Anterior cingulate cortex (tissue), 58 donors: ENCODE measurements at regions not wholly inside any gene's neighbourhood (a gene's known extent, or its start where the extent isn't known, plus 50 kb on each side); places are given as distances from the start of the nearest gene placed in this dataset.

Experiments
- DNase-seq, 58 donors: peaks; one replicate each; lab custom pipeline; 2025; lab: John Stamatoyannopoulos, UW

DNA sequence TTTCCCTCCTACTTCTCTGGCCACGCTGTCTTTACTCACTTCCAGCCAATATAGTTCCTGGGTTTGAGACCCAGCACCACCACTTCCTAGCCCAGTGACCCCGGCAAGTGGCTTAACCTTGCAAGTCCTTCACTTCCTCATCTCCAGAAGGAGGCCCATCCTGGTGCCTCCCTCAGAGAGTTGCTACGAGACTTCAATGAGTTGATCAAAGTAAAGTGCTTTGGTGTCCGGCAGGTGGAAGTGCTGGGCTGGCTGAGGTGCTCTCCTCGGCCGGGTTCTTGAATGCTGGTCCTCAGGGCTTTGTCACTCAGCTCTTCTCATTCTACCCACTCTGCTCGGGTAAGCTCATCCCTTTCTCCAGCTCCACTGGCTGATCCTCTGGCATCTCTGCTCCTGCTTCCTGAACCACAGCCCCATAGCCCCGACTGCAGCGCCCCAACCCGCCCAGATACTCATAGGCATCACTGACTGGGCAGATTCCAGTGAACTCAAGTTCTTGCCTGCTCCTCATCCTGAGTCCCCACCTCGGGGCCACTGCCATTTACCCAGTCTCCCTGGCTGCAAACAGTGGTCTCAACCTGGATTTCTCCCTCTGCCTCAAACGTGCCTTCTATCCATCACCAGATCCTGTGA is 75.8 kb upstream of the WNT4 start:
- no peak for DNase-seq

DNA sequence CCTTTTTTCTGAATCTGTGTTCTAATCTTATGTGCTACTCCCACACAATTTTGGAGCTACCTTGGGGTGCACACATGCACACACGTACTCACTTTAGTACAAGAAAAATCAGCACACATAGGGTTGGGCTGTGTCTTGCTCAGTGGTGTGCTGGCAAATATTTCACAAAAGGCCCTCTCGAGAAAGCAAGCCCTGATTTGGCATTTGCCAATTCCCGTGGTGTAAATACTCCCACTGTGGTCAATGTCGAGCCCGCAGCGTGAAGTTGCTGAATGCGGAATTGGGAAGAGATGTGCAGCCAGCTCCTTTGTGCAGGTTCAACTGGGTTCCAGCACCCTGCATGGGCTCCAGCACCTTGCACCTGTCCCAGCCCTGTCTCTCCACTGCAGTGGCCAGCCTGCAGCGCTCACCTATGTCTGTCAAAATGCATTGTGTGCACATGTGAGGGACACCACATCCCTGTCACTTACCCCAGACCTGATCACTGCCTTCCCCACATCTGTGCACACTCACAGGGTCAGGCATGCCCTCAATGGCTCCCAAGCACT is 78.4 kb upstream of the WNT4 start:
- no peak for DNase-seq

DNA sequence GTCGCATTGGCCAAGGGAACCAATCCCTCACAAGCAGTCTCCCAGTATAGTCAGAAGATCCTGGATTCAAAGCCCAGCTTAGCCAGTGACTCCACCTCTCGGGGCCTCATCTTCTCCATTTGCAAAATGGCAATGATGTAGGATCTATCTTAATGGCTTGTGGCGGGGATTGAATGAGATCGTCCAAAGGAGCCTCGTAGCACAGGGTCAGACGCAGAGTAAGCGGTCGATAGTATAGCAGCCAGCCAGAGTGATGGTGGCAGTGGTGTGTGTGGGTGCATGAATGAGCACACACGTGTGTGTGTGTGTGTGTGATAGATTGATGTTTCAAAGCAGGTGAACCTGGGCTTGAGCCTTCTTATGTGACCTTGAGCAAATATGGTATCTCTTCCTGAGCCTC is 79.8 kb upstream of the WNT4 start:
- no peak for DNase-seq

DNA sequence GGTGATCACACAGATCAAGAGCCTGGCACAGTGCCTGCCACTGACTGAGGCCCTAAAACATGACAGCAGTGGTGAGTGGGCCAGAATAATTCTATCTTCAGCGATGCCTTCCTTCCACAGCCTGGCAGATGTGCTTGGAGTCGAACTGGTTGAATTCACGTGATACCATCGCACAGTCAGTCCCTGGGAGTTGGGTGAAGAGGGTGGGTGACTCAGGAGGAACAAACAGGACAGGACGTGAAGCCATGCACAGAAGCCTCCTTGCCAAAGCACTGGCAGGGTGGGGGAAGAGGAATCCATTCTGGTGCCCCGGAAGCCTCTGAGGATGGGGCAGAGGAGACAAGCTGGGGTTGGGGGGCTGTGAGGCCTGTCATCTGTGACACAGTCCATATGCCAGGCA is 80.3 kb upstream of the WNT4 start:
- no peak for DNase-seq

DNA sequence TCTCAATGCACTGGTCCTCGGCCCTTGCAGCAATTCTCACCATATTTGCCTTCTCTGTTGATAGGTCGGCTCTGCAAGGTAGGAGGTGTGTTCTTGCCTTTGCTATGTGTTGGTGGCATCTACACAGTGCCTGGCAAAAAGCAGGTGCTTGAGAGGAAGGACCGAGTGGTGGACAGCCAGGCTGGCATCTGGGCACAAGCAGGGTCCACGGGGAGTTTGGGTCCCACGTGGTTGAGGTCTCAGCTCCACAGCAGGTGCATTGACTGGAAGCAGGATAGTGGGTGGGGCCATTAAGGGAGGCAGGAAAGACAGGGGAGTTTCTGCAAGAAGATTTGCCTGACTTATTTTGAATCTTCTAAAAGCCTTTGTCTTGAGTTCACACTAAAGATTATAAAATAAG is 81.2 kb upstream of the WNT4 start:
- no peak for DNase-seq

DNA sequence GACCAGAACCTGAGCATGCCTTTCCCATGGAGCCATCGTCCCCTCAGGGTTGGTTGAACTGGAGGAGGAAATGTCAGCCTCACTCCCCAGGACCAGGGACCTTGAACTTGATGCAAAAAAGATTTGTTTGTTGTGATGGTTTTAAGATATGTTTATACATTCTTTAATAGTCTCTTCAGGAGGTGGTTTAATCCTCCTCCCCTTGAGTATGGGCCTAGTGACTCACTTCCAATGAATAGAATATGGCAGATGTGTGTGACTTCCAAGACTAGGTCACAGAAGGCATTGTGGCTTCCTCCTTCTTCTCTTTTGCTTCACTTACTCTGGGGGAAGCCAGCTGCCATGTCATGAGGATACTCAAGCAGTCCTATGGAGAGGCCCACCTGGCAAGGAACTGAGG is 81.7 kb upstream of the WNT4 start:
- no peak for DNase-seq

DNA sequence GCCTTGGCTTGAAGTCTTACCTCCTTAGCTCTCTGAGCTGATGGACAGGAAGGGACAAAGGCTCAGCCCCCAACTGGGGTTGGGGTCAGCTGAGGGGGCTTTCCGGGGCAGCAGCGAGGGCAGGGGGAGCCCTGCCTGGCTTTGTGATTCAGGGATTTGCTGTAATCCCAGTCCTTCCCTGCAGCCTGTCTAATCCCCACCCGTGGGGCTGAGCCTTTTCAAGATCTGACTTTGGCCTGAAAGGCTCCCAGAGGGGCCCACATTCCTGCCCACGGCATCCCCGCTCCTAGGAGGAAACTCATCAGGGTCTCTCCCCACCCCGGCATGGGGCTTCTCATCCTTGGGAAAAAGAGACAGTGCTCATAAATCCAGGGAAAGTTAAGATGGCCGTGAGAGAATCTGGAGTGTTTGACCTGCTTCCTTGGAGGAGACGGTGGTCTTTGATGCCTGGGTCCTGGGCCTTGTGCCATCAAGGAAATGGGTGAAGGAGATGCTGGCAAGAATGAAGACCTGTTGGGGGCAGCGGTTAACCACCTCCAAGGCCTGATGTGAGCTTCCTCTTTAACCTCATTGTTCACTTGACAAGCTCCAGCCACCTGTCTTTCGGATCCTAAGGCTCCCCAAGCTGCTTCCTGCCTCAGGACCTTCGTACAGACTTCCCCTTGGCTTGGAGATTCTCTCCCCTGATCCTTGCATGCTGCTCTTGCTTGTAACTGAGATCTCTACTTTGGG is 83.1 kb upstream of the WNT4 start:
- no peak for DNase-seq

DNA sequence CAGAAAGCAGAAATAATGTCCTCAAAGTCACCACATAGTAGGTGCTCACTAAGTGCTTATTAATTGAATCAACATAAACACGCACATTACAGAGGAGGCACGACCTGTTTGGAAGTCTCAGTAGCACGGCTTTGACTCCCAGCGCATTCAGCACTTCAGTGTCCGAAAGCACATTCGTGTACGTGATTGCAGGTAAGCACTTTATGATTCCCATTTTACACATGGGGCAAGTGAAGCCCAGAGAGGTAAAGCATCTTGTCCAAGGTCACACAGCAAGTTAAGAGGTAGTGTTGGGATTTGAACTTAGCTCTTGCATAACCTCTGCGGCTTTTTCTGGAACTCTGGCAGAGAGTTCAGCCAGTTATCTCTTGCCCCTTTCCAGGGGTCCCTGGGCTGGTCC is 85.2 kb upstream of the WNT4 start:
- no peak for DNase-seq

DNA sequence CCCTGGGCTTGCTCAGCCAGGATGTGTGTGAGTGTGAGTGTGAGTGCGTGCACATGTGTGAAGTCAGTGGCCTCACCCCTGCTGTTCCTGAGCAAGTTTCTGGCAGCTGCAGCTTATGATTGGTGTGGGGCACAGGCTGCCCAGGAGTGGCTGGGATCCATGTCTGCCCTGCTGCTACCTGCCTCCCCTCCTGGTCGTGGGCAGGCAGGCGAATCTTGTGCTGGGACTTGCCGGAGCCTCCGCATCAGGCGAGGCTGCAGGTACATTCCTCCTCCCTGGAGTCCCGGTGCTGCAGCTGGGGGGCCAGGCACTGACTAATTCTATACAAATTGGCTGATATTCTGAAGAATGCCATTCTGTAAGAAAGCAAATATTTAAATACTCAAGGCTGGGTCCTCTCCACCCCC is 85.6 kb upstream of the WNT4 start:
- no peak for DNase-seq

DNA sequence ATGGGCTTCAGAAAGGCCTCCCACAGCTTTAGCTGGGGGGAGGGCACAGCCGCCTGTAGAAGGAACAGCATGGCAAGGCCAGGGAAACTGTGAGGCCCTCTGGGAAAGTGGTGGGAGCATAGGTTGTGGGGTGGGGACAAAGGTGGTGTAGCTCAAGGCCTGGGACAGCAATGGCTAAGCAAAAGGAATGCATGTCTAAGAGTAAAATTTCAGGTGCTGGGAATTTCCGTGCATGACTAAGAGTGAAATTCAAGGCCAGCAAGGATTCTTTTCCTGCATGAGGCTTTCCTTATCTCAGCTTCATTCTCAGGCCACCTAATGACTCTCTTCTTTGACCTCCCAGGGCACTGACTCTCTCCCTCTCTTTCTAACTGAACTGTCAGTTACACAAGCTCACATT is 86.5 kb upstream of the WNT4 start:
- DNase-seq = no peak

DNA sequence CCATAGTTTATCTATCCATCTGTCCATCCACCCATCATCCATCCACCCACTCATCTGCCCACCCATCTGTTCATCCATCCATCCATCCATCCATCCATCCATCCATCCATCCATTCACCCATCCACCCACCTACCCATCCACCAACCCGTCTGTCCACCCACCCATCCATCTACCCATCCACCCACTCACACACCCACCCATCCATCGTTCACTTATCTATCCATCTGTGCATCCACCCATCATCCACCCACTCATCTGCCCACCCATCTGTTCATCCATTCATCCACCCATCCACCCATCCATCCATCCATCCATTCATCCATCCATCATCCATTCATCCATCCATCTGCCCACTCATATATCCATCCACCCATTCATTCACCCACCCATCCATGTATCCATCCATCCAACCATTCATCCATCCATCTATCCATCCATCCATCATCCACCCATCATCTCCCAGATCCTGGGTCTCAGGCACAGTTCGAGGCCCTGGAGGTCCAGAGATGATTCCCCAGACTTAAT is 88.2 kb upstream of the WNT4 start:
- no peak for DNase-seq

DNA sequence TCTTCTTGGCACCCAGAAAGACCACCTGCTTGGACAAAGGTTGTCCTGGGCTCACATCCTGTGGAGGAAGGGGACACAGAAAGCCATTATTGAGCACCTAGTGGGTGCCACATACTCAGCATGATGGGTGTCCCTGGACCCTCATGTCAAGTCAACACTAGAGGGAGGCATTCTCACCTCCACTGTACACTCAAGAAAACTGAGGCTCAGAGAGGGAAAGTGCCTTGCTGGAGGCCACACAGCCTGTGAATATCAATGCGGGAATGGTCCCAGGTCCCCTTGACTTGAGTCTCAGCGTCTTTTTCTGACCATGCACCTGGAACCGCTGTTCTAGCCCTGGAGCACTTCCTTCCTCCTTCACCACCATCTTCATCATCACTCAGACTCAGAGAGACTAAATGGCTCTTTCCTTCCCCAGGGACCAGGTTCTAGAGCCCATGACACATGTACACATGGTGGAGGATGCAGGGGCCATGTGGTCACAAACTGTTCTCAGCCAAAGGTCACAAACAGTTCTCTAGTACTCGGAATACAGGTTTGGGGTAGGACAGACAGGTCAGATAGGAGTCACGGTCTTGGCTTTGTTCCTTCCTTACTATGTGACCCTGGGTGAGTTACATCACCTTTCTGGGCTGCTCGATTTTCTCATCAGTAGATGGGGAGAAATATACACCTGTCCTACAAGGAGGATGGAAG is 89.2 kb upstream of the WNT4 start:
- no peak for DNase-seq

DNA sequence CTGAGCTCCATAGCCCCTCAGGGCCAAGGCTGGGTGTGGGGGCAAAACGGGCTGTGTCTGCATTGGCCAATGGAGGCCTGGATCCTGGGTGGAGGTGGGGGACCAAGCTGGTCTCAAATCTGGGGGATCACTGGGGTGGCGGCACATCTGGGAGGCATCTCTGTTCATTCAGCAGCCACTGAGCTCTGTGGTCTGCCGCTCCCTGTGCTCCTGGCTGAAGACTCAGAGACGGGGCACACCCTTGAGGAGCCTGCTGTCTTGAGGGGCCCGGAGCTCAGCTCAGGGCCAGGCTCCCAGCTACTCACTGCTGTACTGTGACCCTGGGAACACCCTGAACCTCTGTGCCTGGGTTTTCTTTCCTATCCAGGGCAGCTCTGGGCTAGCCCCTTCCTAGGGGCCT is 90.3 kb upstream of the WNT4 start:
- no peak for DNase-seq

DNA sequence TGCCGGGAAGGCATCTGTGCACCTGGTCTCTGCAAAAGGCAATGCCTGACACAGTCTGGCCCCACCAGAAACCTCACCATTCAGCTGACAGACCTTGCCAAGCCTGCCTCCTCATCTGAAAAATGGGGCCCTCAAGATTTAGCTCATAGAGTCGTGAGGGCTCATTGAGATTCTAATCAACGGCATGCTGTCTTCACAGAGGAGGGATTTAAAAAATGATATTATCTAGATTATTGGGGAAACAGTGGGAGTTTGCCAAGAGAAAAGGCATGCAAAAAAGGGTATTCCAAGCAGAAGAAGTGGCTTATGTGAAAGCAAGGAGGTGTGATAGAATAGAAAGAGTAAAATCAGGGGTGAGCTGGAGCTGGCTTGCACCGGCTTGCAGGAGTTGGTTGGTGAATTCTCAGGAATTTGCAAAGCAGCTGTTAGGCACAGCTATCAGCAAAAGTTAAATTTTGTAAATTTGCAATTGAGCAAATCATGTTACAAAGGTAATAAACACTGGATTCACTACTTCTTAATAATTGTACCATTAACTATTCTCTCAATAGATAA is 91.7 kb upstream of the WNT4 start:
- no peak for DNase-seq

DNA sequence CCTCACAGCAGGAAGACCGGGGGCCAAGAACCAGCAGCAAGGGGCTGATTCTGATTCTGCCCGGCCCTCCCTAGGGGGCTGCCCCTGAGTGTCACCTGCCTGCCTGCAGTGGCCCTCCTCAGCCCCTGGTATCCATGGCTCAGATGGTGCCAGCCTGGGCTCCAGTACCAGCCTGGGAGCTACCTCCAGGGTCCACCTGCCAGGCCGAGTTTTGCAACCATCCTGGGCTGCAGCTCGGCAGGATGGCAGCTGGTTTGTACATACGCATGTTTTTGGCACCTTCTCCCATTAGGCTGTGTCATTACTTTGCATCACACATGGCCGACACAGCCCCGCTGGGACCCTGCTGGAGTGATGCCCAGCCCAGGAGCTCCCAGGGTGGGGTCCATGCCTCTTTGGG is 93.3 kb upstream of the WNT4 start:
- DNase-seq = no peak

DNA sequence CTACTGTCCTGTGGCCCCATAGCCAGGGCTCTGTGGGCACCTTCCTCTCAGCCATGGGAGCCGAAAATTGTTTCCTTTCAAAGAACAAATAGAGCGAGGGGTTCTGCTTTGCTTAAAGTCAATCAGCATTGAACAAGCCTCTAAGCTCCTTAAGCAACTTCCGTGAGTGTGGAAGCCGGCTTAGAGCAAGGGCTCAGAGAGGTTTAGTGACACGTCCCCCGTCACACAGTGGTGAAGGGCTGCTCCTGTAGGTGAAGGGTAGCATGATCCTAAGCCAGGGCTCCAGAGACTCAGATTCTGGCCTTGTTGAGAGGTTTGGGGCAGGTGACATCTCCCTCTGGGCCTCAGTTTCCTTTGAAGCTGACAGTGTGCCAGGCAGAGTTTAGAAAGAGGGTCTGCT is 94.0 kb upstream of the WNT4 start:
- no peak for DNase-seq

DNA sequence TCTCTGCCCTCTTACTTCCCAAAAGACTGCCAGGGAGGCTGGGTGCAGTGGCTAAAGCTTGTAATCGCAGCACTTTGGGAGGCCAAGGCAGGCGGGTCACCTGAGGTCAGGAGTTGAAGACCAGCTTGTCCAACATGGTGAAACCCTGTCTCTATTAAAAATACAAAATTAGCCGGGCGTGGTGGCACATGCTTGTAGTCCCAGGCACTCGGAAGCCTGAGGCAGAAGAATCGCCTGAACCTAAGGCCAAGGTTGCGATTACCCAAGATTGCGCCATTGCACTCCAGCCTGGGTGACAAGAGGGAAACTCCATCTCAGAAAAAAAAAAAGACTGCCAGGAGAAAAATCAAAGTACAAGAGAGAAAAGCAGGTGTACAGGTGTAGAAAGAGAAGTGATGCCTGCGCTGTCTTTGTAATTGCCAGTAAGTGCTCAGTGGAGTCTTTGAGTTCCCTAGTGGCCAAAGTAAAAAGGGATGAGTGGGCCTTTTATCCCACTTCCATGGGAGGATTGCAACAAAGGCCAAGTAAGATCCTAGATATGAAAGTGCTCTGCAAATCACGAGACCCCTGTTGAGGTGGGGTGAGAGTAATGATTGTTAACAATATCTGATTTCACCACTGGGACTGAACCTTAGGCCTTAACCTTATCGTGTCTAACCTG is 94.7 kb upstream of the WNT4 start:
- DNase-seq = no peak

DNA sequence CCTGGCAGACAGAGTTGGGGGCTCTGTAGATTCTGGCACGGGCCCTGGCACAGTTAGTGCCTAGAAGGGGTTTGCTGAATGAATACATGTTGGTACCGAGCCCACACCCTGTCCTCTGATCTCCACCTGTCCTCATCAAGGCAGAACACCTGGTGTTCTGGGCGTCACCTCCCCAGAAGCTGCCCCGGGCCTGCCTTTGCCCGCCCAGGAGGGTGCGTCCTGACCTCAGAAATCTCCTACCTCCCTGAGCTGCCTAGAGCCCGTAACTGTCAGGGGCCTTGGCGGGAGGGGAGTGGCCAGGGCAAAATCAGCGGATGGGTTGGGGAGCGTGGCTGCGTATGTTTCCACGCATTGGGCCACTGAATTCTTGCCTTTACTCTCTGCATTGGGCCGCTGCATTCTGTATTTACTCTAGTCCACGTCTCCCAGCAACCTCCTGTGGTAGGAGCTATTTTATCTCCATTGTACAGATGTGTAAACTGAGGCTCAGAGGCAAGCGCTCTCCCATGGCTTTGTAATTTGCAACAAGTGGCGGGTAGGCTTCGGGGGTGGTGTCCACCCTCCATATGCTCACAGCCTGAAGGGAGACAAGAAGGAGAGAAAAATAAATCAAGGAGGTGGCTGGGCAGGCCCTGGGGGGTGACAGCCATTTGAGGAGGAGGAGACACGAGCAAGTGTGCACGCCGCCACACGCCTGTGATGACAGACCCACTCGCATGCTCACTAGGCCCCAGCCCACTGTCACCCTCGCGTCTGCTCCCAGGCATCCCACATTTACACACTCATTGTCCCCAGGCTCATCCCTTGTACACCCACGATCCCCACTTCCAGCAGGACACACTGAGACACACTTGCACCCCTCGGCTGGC is 95.7 kb upstream of the WNT4 start:
- no peak for DNase-seq

DNA sequence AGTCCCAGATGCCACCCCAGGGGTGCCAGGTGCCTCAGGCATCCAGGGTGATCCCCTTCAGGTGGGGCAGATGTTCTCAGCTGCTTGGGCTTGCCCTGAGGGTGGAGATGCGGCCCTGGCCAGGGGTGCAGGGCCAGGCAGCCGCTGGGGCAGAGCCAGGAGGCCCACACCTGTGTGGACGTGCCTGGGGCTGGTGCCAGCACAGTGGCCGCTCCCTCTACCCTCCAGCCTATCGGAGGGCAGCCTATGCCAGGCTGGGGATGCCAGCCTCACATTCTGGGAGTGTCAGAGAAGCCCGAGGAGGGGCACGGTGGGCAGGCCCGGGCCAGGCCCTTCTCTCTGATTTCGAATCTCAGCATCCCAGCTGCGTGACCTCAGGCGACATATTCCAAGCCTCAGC is 96.5 kb upstream of the WNT4 start:
- DNase-seq = no peak

DNA sequence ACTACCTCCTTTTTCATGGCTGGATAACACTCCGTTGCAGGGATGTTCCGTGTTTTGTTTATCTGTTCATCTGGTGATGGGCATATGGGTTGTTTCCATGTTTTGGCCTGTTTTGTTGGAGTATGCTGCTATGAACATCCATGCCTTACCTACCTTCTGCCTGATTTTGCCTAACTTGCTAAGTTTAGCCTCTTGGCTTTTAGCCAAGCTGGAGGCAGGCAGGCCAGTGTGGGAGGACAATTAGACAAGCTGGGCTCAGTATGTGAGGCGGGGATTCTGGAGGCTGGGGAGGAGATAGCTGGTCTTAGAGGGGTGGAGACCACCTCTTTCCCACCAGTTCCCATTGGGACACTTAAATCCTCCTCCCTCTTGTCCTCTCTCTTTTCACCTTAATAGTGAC is 98.4 kb upstream of the WNT4 start:
- DNase-seq = no peak
